VCaP (cell line): ENCODE measurements at regions not wholly inside any gene's neighbourhood (a gene's known extent, or its start where the extent isn't known, plus 50 kb on each side); places are given as distances from the start of the nearest gene placed in this dataset.

ENCODE experiments used
- H3K27ac ChIP-seq: fragments of 450-650 bp; 2 replicates; pipeline ENCODE4 v1.5.1; 2017
- CTCF ChIP-seq: fragments of 450-650 bp; conservative IDR thresholded peaks from 2 replicates; pipeline ENCODE4 v1.5.1; 2017; ENCODE audit warnings: mild to moderate bottlenecking, moderate library complexity

- H3K27ac ChIP-seq: peak overlapping the region; percentile 70
- TF ChIP-seq CTCF: no peak
Measured at GRCh38 chr2:195037045-195037444, 620.0 kb upstream of the SLC39A10 start.

GRCh38 chr2:195031411-195031810, 625.6 kb upstream of the SLC39A10 start:
- TF ChIP-seq CTCF: no peak
- H3K27ac ChIP-seq: no peak overlapping the region

- TF ChIP-seq CTCF: no peak
- no peak overlapping the region for H3K27ac ChIP-seq
Measured at GRCh38 chr2:195029804-195030654, 627.0 kb upstream of the SLC39A10 start.

- no peak for TF ChIP-seq CTCF
- H3K27ac ChIP-seq: peak overlapping the region; percentile 21; the same call in 1 of the 2 replicates
Measured at GRCh38 chr2:195027947-195028346, 629.1 kb upstream of the SLC39A10 start.

GRCh38 chr2:195026261-195026660, 630.8 kb upstream of the SLC39A10 start:
- no peak for TF ChIP-seq CTCF
- no peak overlapping the region for H3K27ac ChIP-seq

- no peak for TF ChIP-seq CTCF
- H3K27ac ChIP-seq: peak overlapping the region; percentile 82
Measured at GRCh38 chr2:195022508-195022830, 634.6 kb upstream of the SLC39A10 start.

- no peak for TF ChIP-seq CTCF
- peak overlapping the region; percentile 82 for H3K27ac ChIP-seq
Measured at GRCh38 chr2:195021711-195022507, 635.1 kb upstream of the SLC39A10 start.
